Skin of body (tissue), 1 donor: ENCODE measurements at regions not wholly inside any gene's neighbourhood (a gene's known extent, or its start where the extent isn't known, plus 50 kb on each side); places are given as distances from the start of the nearest gene placed in this dataset.
"Not testable (repeated sequence)": the region's sequence is repeated elsewhere in the genome, so short reads cannot be mapped to it uniquely, and the experiment has no call there.

Experiments
- DNase-seq: peaks from one replicate; lab custom pipeline; 2025; lab: John Stamatoyannopoulos, UW

GRCh38 chr5:158267228-158267627 is 408.3 kb upstream of the CLINT1 start:
- no peak for DNase-seq

- DNase-seq = no peak
These were observed 407.2 kb upstream of the CLINT1 start for GRCh38 chr5:158265931-158266700.

GRCh38 chr5:158265346-158265745 is 406.4 kb upstream of the CLINT1 start:
- no peak for DNase-seq

- no peak for DNase-seq
These were observed 405.3 kb upstream of the CLINT1 start for GRCh38 chr5:158264264-158264663.

- DNase-seq = no peak
These were observed 402.9 kb upstream of the CLINT1 start for GRCh38 chr5:158261674-158262367.

GRCh38 chr5:158256096-158256495 is 397.2 kb upstream of the CLINT1 start:
- no peak for DNase-seq

- no peak for DNase-seq
These were observed 396.7 kb upstream of the CLINT1 start for GRCh38 chr5:158255609-158256008.

- no peak for DNase-seq
These were observed 387.7 kb upstream of the CLINT1 start for GRCh38 chr5:158246661-158247060.

GRCh38 chr5:158245513-158245912 is 386.6 kb upstream of the CLINT1 start:
- DNase-seq = no peak

GRCh38 chr5:158244882-158245281 is 385.9 kb upstream of the CLINT1 start:
- DNase-seq = no peak

GRCh38 chr5:158236511-158237335 is 377.8 kb upstream of the CLINT1 start:
- DNase-seq = no peak

GRCh38 chr5:158235159-158235547 is 376.2 kb upstream of the CLINT1 start:
- no peak for DNase-seq

GRCh38 chr5:158234323-158235158 is 375.6 kb upstream of the CLINT1 start:
- DNase-seq = no peak

- no peak for DNase-seq
These were observed 374.9 kb upstream of the CLINT1 start for GRCh38 chr5:158233735-158234322.

- DNase-seq = not testable (repeated sequence)
These were observed 368.4 kb upstream of the CLINT1 start for GRCh38 chr5:158227314-158227713.

GRCh38 chr5:158226496-158226895 is 367.6 kb upstream of the CLINT1 start:
- no peak for DNase-seq

GRCh38 chr5:158224253-158224652 is 365.3 kb upstream of the CLINT1 start:
- no peak for DNase-seq

GRCh38 chr5:158223054-158223600 is 364.2 kb upstream of the CLINT1 start:
- DNase-seq = no peak

- DNase-seq = no peak
These were observed 354.0 kb upstream of the CLINT1 start for GRCh38 chr5:158212917-158213316.

GRCh38 chr5:158212237-158212636 is 353.3 kb upstream of the CLINT1 start:
- no peak for DNase-seq
